AG04449 (cell line): ENCODE measurements at regions not wholly inside any gene's neighbourhood (a gene's known extent, or its start where the extent isn't known, plus 50 kb on each side); places are given as distances from the start of the nearest gene placed in this dataset.

Experiments
- CTCF ChIA-PET: fragments of 350-600 bp; formaldehyde crosslinking; extraction: SDS; loops from one replicate; lab custom pipeline; 2021; ENCODE audit warnings: antibody characterized with exemption; lab: Yijun Ruan, JAX
- POLR2A ChIA-PET: fragments of 400-600, 350-600 bp; formaldehyde crosslinking; extraction: SDS; loops from one replicate; lab custom pipeline; 2020; ENCODE audit warnings: antibody characterized with exemption, inconsistent platforms; lab: Yijun Ruan, JAX
- DNase-seq: peaks from one replicate; pipeline ENCODE4 v3.0.0-alpha.2; 2010; ENCODE audit warnings: low read depth, low spot score
- H3K4me3 ChIP-seq: 2 replicates; pipeline ENCODE4 v1.5.1; 2011; ENCODE audit warnings: low read depth, mild to moderate bottlenecking, control low read depth, low read length
- TF ChIP-seq, protein P1 (sequence below): IDR thresholded peaks from one replicate; pipeline ENCODE4 v1.5.1; 2011; ENCODE audit warnings: mild to moderate bottlenecking, moderate library complexity, low read length, control low read depth, inconsistent platforms; ENCODE audit not compliant: insufficient read depth; ENCODE audit errors: missing control alignments

DNA sequence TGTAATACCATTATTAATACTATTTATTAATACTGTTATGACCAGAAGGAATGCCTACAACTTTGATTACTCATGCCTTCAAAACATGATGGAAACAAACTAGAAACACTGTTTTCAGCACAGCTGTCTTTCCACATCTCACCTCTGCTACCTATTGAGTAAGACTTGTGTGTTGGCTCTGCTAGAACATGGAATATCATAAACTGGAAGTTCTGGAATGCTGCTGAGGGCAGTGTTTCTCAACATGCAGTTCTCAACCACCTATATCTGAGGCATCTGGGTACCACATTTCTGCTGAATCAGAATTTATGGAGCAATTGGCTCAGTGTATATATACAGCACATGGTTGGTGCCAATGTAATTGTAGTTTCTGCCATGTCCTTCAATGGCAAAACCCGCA, 392.1 kb downstream of the TUSC7 start:
- TF ChIP-seq, protein P1, sequence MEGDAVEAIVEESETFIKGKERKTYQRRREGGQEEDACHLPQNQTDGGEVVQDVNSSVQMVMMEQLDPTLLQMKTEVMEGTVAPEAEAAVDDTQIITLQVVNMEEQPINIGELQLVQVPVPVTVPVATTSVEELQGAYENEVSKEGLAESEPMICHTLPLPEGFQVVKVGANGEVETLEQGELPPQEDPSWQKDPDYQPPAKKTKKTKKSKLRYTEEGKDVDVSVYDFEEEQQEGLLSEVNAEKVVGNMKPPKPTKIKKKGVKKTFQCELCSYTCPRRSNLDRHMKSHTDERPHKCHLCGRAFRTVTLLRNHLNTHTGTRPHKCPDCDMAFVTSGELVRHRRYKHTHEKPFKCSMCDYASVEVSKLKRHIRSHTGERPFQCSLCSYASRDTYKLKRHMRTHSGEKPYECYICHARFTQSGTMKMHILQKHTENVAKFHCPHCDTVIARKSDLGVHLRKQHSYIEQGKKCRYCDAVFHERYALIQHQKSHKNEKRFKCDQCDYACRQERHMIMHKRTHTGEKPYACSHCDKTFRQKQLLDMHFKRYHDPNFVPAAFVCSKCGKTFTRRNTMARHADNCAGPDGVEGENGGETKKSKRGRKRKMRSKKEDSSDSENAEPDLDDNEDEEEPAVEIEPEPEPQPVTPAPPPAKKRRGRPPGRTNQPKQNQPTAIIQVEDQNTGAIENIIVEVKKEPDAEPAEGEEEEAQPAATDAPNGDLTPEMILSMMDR = no peak
- H3K4me3 ChIP-seq = no peak overlapping the region
- CTCF ChIA-PET = no interaction called here
- POLR2A ChIA-PET = no interaction called here
- DNase-seq = no peak

DNA sequence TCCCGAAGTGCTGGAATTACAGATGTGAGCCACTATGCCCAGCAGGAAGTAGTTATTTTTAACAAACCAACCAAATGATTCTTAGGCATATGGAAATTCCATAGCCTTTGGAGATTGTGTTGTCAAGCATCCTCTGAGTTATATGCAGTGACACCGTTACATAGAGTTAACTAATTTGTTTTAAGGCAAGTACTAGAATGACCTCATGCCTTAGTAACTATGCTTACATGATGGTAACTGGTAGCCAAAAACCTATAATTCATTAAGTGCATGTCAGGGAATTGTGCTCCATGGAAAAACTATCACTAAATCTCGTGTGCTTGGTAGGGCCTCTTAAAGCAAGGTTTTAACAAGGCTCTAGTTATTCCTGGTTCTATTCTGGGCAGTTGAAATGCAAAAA, 392.8 kb downstream of the TUSC7 start:
- POLR2A ChIA-PET = no interaction called here
- CTCF ChIA-PET = no interaction called here
- DNase-seq = no peak
- TF ChIP-seq, protein P1 = no peak
- no peak overlapping the region for H3K4me3 ChIP-seq

DNA sequence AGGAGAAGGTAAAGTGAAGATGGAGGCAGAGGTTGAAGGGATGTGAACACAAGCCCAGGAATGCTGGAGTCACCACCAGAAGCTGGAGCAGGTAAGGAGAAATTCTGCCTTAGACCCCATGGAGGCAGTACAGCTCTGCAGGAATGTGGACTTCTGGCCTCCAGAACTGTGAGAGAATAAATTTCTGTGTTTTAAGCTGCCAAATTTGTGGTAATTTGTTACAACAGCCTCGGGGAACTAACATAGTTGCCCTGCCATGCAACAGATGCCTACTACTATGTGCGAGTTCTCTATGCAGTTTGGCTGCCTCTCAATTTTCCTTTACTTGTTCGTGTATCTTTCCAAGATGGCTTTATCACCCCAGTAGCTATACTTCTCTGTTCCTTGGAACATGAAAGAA, 394.1 kb downstream of the TUSC7 start:
- no peak overlapping the region for H3K4me3 ChIP-seq
- ChIA-PET CTCF (no interaction called here), POLR2A (no interaction called here)
- TF ChIP-seq, protein P1 = no peak
- no peak for DNase-seq

DNA sequence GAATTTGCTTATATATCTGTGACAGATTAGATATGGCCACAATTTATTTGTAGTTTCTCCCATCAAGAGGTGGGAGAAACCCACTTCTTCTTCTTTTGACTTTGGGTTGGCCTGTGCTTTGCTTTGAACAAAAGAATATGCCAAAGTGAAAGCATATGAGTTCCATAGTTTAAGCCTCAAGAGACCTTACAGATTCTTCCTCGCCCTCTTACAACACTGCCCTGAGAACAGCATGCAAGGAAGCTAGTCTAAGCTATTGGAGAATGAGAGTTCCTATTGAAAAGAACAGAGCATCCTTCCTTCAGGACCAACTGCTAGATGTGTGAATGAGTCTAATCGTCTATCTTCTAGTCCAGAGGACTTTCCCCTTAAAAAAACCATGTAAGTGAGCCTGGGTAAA, 394.8 kb downstream of the TUSC7 start:
- POLR2A ChIA-PET = no interaction called here

DNA sequence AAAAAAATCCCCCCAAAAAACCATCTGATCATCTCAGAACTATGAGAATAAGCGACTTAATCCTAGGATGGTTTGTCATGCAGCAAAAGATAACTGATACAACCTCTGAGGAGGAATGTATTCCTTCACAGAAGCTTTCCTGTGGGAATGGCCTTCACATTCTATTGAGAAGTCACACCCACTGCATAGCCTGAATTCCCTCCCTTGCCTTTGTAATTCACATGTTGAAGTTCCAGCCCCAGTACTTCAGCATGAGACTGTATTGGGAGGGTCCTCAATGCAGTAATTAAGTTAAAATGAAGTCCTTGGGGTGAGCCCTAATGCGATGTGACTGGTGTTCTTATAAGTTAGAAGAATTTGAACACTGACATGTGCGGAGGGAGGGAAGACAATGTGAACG, 395.2 kb downstream of the TUSC7 start:
- H3K4me3 ChIP-seq = no peak overlapping the region
- ChIA-PET CTCF (interaction anchor here (0.7 kb wide), 1 partner anchor 46 kb away, joined by 3 read pairs; no protein-coding TSS in a partner anchor), POLR2A (no interaction called here)
- DNase-seq = peak; percentile 63
- TF ChIP-seq, protein P1 = no peak

More for the DNA sequence above, 394.8 kb downstream of the TUSC7 start:
- CTCF ChIA-PET = interaction anchor here (0.7 kb wide), 1 partner anchor 45 kb away, joined by 3 read pairs; no protein-coding TSS in a partner anchor
- no peak for DNase-seq
- H3K4me3 ChIP-seq = no peak overlapping the region
- TF ChIP-seq, protein P1 = no peak

DNA sequence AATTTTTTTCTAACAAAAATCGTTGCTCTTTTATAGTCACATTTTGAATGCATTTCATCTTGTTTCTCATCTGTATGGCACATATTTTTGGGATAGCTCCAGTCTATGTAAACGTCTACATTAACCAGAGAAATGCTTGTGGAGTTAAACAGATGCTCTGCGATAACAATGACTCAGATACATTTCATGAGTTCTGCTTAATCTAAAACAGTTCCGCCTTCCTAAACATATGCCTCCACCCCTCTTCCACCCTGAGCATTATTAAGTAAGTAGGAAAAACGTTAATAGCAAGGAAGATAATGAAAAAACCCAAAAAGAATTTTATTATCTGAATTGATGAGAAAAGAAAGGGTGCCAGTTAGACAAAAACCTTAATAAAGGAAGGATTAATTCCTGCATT, 396.1 kb downstream of the TUSC7 start:
- no peak overlapping the region for H3K4me3 ChIP-seq
- peak; percentile 84 for DNase-seq
- CTCF ChIA-PET = no interaction called here
- TF ChIP-seq, protein P1 = no peak
- POLR2A ChIA-PET = no interaction called here
